HepG2 (cell line): ENCODE measurements at regions not wholly inside any gene's neighbourhood (a gene's known extent, or its start where the extent isn't known, plus 50 kb on each side); places are given as distances from the start of the nearest gene placed in this dataset.

Source experiments
- ATAC-seq: fragments of 200-7000 bp; cut with Tn5 transposase; 3 replicates; pipeline ENCODE4 v1.9.1; 2020; ENCODE audit warnings: mild to moderate bottlenecking, moderate library complexity
- BruUV-seq: library from RNA; stranded (reverse); fragments of 400-500 nt; replicated peaks from 2 replicates; lab custom pipeline; 2021; lab: Mats Ljungman, UMichigan
- CTCF ChIA-PET: fragments of 300-600 bp; formaldehyde crosslinking; extraction: SDS; loops from one replicate; lab custom pipeline; 2021; ENCODE audit warnings: low total read pairs, inconsistent platforms, low intra/inter-chr PET ratio; lab: Yijun Ruan, JAX
- POLR2A ChIA-PET: fragments of 350-600 bp; sonication (Branson Sonifier 250); formaldehyde crosslinking; loops from one replicate; lab custom pipeline; 2020; ENCODE audit warnings: antibody characterized with exemption, inconsistent platforms; lab: Yijun Ruan, JAX
- DNase-seq: peaks from one replicate; pipeline ENCODE4 v3.0.0-alpha.2; 2015; ENCODE audit warnings: low spot score
- FAIRE-seq: peaks from 3 replicates; lab custom pipeline; 2011; peaks lifted over from hg19 to GRCh38; lab: Jason Lieb, UNC
- H2AFZ ChIP-seq: one replicate; pipeline ENCODE4 v1.6.1; 2011; ENCODE audit warnings: low read length, inconsistent platforms
- H3K27ac ChIP-seq: fragments of 300-600 bp; 3 replicates; pipeline ENCODE4 v1.8.0; 2011; ENCODE audit warnings: mixed run types, mild to moderate bottlenecking, mixed read lengths, low read length, inconsistent platforms; ENCODE audit not compliant: insufficient read depth; ENCODE audit errors: extremely low read length
- H3K27me3 ChIP-seq, 2 experiments: fragments of 200-600 bp in 1 of 2; 2 replicates in 1 of 2; 3 replicates in 1 of 2; pipeline versions ENCODE4 v1.6.0 to v1.8.0; 2011; ENCODE audit warnings: low read length in 2 of 2, mild to moderate bottlenecking in 2 of 2, moderate library complexity in 2 of 2, inconsistent platforms in 1 of 2; ENCODE audit not compliant: insufficient read depth in 2 of 2, control insufficient read depth in 1 of 2
- H3K36me3 ChIP-seq, 2 experiments: fragments of 200-600 bp in 1 of 2; replicated peaks in 1 of 2; 2 replicates in 1 of 2; 3 replicates in 1 of 2; pipeline versions ENCODE4 v1.5.1 to v1.8.0; 2011; ENCODE audit warnings: low read length in 2 of 2, inconsistent platforms in 1 of 2; ENCODE audit not compliant: insufficient read depth in 2 of 2, control insufficient read depth in 1 of 2
- H3K4me1 ChIP-seq: 2 replicates; pipeline ENCODE4 v1.5.1; 2012; ENCODE audit warnings: low read length, inconsistent platforms; ENCODE audit not compliant: insufficient read depth
- H3K4me2 ChIP-seq: 2 replicates; pipeline ENCODE4 v1.6.0; 2011; ENCODE audit warnings: low read depth, low read length, inconsistent platforms
- H3K4me3 ChIP-seq, 3 experiments: fragments of 200-600 bp in 1 of 3; sonication (generic), shearing (Covaris generic) in 1 of 3; replicated peaks in 1 of 3; 2 replicates each; pipeline ENCODE4 v1.5.1; 2011 to 2016; ENCODE audit warnings: low read length in 3 of 3, inconsistent platforms in 2 of 3, low read depth in 2 of 3, mild to moderate bottlenecking in 2 of 3, control low read depth in 1 of 3, mixed read lengths in 1 of 3; ENCODE audit not compliant: insufficient read depth in 1 of 3
- H3K79me2 ChIP-seq: one replicate; pipeline ENCODE4 v1.6.1; 2011; ENCODE audit warnings: low read length, inconsistent platforms; ENCODE audit not compliant: insufficient read depth
- H3K9ac ChIP-seq: 2 replicates; pipeline ENCODE4 v1.6.0; 2011; ENCODE audit warnings: mild to moderate bottlenecking, low read depth, low read length, inconsistent platforms; ENCODE audit not compliant: insufficient read depth
- H3K9me3 ChIP-seq: 2 replicates; pipeline ENCODE4 v1.5.1; 2012; ENCODE audit warnings: mild to moderate bottlenecking, low read length
- H4K20me1 ChIP-seq: 2 replicates; pipeline ENCODE4 v1.6.0; 2011; ENCODE audit warnings: inconsistent platforms, mild to moderate bottlenecking, low read length, moderate library complexity; ENCODE audit not compliant: insufficient read depth
- NR0B2 ChIP-seq: sonication (generic); formaldehyde crosslinking; IDR thresholded peaks from 2 replicates; pipeline ENCODE4 v1.4.0; 2020; ENCODE audit warnings: mild to moderate bottlenecking, missing genetic modification reagents
- SRSF1 ChIP-seq: fragments of 200-400 bp; formaldehyde crosslinking; optimal IDR thresholded peaks from 2 replicates; pipeline ENCODE3; 2017; ENCODE audit warnings: mild to moderate bottlenecking, low read depth, low read length, moderate library complexity
- STAT6 ChIP-seq: sonication (generic); formaldehyde crosslinking; IDR thresholded peaks from 2 replicates; pipeline ENCODE4 v1.4.0; 2020; ENCODE audit warnings: missing genetic modification reagents, mild to moderate bottlenecking, borderline replicate concordance
- XBP1 ChIP-seq: sonication (generic); formaldehyde crosslinking; IDR thresholded peaks from 2 replicates; pipeline ENCODE4 v1.5.0; 2020; ENCODE audit warnings: missing genetic modification reagents
- ZMYM2 ChIP-seq: sonication (generic); formaldehyde crosslinking; IDR thresholded peaks from 2 replicates; pipeline ENCODE4 v1.8.0; 2022; ENCODE audit warnings: mild to moderate bottlenecking, missing genetic modification reagents
- ZNF572 ChIP-seq: sonication (generic); formaldehyde crosslinking; IDR thresholded peaks from 2 replicates; pipeline ENCODE4 v1.5.1; 2020; ENCODE audit warnings: mild to moderate bottlenecking, missing genetic modification reagents
- ZNF816 ChIP-seq: sonication (generic); formaldehyde crosslinking; IDR thresholded peaks from 2 replicates; pipeline ENCODE4 v1.8.0; 2022; ENCODE audit warnings: missing genetic modification reagents, mild to moderate bottlenecking, borderline replicate concordance
- WGBS: methylation state at CpG from one replicate; pipeline ENCODE4 v1.1.6; 2017; ENCODE audit warnings: low lambda C conversion rate; 5-methylcytosine and 5-hydroxymethylcytosine counted together
- in situ Hi-C: cut with HindIII; loops from 2 replicates; pipeline ENCODE4 v1.10.0; 2017; ENCODE audit warnings: low pct_unique_long_range_greater_than_20kb; ENCODE audit not compliant: extremely low pct_ligation_motif_present
- intact Hi-C: fragments of 100-400 bp; cut with micrococcal nuclease; formaldehyde crosslinking; loops from one replicate; pipeline ENCODE4 v1.10.0; 2022; ENCODE audit not compliant: unreplicated experiment
- TF ChIP-seq, protein P1 (sequence below): sonication (generic); formaldehyde crosslinking; IDR thresholded peaks from 2 replicates; pipeline ENCODE4 v1.4.0; 2020; ENCODE audit warnings: mild to moderate bottlenecking, missing genetic modification reagents
- TF ChIP-seq, protein P2 (sequence below): sonication (generic); formaldehyde crosslinking; IDR thresholded peaks from 2 replicates; pipeline ENCODE4 v1.4.0; 2020; ENCODE audit warnings: missing genetic modification reagents, mild to moderate bottlenecking, borderline replicate concordance

DNA sequence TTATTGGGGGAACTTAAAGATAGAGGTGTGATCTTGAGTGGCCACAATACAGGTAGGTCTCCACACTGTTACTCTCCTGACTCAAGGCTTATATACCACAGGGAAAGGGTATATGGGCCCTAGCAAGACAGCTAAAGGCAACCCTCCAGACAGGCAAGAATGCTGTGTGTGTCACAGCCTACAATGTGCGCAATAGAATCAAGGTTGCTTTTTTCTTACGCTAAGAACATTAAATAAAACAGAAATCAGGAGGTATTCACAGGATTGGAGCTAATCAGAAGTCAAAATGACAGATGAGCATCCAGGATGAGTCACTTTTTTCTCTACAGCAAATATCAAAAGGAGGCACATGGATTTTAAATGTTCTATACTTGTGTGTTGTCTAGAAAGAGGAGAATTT, 1797.9 kb upstream of the SEL1L start (continued):
- TF ChIP-seq NR0B2 (CRISPR knock-in tag) (no peak), ZNF572 (CRISPR knock-in tag) (no peak), SRSF1 (no peak)
- TF ChIP-seq, protein P1, sequence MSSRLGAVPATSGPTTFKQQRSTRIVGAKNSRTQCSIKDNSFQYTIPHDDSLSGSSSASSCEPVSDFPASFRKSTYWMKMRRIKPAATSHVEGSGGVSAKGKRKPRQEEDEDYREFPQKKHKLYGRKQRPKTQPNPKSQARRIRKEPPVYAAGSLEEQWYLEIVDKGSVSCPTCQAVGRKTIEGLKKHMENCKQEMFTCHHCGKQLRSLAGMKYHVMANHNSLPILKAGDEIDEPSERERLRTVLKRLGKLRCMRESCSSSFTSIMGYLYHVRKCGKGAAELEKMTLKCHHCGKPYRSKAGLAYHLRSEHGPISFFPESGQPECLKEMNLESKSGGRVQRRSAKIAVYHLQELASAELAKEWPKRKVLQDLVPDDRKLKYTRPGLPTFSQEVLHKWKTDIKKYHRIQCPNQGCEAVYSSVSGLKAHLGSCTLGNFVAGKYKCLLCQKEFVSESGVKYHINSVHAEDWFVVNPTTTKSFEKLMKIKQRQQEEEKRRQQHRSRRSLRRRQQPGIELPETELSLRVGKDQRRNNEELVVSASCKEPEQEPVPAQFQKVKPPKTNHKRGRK (CRISPR knock-in tag), result no peak

DNA sequence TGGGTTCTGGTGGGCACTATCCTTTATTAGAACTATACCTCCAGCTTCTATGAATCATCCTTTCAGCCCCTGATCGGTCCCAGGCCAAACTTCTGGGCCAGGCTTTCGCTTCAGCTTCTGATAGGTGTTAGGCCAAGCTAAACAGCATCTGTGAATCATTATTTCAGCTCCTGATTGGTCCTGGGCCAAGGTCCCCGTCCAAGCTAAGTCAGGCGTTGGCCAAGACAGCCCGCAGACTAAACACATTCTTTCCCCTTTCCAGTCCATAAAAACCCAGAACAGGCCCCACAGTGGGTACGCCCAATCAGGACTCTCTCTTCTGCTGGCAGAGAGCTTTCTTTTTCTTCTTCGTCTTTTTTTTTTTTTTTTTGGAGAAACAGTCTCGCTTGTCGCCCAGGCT, 1808.9 kb upstream of the SEL1L start:
- no peak overlapping the region for H3K4me3 ChIP-seq
- ATAC-seq (no peak), DNase-seq (no peak), FAIRE-seq (no peak)
- TF ChIP-seq, protein P2, sequence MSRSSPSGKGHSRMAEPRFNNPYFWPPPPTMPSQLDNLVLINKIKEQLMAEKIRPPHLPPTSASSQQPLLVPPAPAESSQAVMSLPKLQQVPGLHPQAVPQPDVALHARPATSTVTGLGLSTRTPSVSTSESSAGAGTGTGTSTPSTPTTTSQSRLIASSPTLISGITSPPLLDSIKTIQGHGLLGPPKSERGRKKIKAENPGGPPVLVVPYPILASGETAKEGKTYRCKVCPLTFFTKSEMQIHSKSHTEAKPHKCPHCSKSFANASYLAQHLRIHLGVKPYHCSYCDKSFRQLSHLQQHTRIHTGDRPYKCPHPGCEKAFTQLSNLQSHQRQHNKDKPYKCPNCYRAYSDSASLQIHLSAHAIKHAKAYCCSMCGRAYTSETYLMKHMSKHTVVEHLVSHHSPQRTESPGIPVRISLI, result no peak
- TF ChIP-seq ZMYM2 (CRISPR knock-in tag) (no peak), XBP1 (no peak), STAT6 (CRISPR knock-in tag) (no peak), ZNF816 (no peak)
- no peaks in the 10 kb centered on the region for H3K79me2 ChIP-seq
- H3K4me2 ChIP-seq, result no peak overlapping the region
- no peaks in the 10 kb centered on the region for H4K20me1 ChIP-seq
- in situ Hi-C loops (no loop called here), intact Hi-C loops (no loop called here)
- no peaks in the 10 kb centered on the region for H3K27me3 ChIP-seq
- no peaks in the 10 kb centered on the region for H3K4me1 ChIP-seq
- H3K27ac ChIP-seq, result no peak overlapping the region
- no peaks in the 10 kb centered on the region for H3K36me3 ChIP-seq
- peaks cover 13% of the 10 kb centered on the region for H3K9me3 ChIP-seq
- ChIA-PET CTCF (no interaction called here), POLR2A (no interaction called here)
- no peak overlapping the region for H2AFZ ChIP-seq
- BruUV-seq, result no TSS peak
- no peak overlapping the region for H3K9ac ChIP-seq
- 18% methylated on average over 9 of the region's 9 CpGs for WGBS
